Epithelial cell of esophagus (primary cell): ENCODE measurements at regions not wholly inside any gene's neighbourhood (a gene's known extent, or its start where the extent isn't known, plus 50 kb on each side); places are given as distances from the start of the nearest gene placed in this dataset.

ENCODE experiments used
- DNase-seq: peaks from one replicate; pipeline ENCODE4 v3.0.0; 2010; ENCODE audit warnings: low read depth
- H3K4me3 ChIP-seq: 2 replicates; pipeline ENCODE4 v1.5.1; 2011; ENCODE audit warnings: mild to moderate bottlenecking, low read length, control low read depth
- TF ChIP-seq, protein P1 (sequence below): IDR thresholded peaks from 2 replicates; pipeline ENCODE4 v1.5.1; 2011; ENCODE audit warnings: low read depth, mild to moderate bottlenecking, low read length, control low read depth, inconsistent platforms; ENCODE audit not compliant: insufficient read depth; ENCODE audit errors: missing control alignments

DNA sequence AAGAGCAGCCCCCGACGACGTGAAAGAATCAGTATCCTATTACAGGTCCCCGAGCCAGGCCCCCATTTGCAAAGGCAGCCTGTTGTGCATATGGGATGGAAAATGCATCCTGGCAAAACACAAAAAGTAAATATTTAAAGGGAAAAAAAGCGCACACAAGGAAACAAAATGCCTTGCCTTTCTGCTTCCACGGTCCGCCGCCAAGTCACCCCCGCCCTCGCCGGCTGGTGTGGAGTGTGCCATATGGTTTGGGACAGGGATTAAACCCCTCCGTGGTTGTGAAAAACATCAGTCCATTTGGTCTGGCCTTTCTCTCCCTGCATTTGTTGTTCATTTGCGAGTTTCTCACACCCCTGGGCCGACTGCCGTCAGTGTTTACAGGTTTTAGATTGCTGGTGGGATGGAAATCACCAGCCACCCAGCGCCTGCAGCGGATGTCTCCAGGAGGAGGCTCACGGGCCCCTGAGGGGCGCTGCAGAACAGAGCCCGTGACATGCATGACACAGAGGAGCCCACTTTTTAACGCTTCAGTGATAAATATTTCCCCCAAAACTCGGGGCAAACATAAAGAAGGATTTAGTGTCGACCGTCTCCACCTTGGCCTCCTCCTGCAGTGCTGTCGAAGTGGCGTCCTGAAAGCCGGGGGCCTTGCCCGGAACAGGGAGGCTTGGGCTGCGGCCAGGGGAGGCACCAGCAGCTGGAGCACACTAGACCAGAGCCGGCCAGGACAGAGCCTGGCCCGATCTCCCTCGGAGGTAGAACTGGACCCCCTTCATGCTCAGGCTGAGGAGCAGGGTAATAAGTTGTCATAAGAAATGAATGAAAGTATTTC is 161.5 kb downstream of the HSD17B3 start:
- no peak overlapping the region for H3K4me3 ChIP-seq
- no peak for DNase-seq
- TF ChIP-seq, protein P1, sequence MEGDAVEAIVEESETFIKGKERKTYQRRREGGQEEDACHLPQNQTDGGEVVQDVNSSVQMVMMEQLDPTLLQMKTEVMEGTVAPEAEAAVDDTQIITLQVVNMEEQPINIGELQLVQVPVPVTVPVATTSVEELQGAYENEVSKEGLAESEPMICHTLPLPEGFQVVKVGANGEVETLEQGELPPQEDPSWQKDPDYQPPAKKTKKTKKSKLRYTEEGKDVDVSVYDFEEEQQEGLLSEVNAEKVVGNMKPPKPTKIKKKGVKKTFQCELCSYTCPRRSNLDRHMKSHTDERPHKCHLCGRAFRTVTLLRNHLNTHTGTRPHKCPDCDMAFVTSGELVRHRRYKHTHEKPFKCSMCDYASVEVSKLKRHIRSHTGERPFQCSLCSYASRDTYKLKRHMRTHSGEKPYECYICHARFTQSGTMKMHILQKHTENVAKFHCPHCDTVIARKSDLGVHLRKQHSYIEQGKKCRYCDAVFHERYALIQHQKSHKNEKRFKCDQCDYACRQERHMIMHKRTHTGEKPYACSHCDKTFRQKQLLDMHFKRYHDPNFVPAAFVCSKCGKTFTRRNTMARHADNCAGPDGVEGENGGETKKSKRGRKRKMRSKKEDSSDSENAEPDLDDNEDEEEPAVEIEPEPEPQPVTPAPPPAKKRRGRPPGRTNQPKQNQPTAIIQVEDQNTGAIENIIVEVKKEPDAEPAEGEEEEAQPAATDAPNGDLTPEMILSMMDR = no peak

DNA sequence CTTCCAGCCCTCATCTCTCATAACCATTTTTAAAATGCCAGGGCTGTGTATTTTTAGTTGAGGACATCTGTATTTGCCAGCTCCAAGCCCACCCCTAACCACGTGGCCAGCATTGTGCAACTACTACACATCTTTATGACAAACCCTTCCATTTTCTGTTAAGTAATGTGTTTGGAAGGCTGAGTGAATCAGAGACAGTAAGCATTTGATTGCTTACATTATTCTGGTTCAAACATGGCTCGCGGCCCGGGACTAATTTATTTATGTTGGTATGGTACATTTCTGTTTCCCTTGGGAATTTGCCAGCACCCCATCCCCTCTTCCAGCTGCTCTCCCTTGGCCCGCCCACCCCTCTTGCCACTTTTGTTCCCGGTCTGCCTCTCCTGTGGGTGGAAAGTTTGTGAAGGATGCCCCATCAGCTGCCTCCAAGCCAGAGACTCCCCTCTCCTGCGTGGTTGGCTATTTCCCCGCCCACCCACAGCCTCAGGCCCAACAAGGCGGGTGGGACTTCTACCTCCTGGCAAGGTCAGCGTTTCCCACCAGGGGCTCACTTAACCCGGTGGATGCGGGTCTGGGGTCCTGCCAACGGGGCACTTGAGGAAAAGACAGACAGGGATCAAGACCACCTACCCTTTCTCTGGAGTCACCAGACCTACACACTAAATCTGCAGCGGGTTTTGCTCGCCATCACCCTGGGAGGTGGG is 162.2 kb downstream of the HSD17B3 start:
- H3K4me3 ChIP-seq = no peak overlapping the region
- TF ChIP-seq, protein P1 = no peak
- DNase-seq = peak; percentile 61

DNA sequence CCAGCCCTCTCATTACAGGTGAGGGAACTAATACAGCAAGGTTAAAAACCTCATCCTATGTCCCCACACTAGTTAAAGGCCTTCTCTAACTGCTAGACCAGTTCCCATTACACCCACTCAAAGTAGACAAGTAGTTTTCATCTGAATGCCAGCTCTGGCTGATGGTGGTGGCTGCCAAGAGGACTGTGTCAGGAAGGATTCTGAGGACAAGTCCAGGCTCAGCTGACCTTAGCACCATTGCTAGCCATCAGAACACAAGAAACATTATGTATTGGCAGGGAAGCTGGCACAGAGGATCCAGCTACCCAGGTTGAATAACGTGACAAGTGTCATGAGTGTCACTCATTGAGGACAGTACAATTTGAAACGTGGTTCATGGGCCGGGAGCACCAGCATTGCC is 163.4 kb downstream of the HSD17B3 start:
- H3K4me3 ChIP-seq = no peak overlapping the region
- no peak for DNase-seq
- TF ChIP-seq, protein P1 = no peak

DNA sequence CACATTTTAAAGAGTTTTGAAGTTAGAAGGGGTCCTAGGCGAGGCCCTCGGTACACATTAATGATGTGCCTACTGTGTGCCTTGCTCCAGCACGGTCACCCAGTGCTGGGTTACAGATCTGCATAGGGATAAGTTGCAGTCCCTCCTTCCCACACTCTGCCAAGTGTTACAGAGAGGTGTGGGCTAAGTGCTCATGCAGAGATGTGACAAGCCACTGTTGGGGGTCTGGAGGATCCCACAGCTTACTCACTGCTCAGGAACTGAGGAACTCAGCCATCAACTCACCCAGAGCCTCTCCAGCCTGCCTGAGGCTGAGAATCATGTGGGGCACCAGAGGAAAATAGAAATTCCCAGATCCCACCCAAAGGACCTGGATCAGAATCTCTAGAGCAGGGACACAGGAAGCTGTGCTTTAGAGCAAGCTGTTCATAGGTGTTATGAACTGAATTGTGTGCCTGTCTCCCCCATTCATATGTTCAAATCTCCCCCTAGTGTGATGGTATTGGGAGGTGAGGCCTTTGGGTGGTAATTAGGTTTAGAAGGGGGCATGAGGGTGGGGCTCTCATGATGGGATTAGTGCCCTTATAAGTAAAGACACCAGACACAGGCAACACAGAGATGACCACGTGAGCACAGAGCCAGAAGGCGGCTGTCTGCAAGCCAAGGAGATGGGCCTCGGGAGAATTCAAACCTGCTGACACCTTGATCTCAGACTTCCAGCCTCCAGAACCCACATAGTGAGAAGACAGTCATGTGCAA is 164.1 kb downstream of the HSD17B3 start:
- TF ChIP-seq, protein P1 = no peak
- no peak overlapping the region for H3K4me3 ChIP-seq
- no peak for DNase-seq

DNA sequence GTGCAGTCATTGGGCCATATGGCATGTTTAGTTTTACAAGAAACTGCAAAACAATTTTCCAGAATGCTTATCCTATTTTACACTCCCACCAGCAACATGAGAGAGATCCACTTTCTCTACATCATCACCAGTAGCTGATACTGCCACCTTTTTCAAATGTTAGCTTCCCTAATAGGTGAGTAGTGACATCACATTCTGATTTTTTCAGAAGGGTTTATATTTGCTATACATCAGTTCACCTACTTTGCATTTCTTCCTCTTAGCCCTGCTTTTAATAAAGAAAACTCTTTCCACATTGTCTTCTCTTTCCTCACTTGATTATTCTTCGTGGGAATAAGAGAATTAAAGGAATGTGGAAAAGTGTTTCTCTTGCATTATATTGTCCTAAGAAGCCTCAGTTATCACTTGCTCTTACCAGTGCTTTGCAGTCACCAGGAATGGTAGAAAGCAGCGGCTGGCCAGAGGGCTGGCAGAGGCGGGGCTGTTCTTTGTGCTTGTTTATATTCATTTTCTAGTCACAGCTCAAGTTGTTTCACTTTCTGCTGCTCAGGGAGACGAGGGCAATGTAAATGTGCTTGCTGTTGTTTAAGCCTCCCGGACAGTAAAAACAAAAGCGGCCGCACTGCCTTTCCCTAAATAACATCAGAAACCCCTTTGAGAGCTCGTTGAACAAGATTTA is 164.8 kb downstream of the HSD17B3 start:
- TF ChIP-seq, protein P1 = no peak
- no peak for DNase-seq
- H3K4me3 ChIP-seq = no peak overlapping the region

DNA sequence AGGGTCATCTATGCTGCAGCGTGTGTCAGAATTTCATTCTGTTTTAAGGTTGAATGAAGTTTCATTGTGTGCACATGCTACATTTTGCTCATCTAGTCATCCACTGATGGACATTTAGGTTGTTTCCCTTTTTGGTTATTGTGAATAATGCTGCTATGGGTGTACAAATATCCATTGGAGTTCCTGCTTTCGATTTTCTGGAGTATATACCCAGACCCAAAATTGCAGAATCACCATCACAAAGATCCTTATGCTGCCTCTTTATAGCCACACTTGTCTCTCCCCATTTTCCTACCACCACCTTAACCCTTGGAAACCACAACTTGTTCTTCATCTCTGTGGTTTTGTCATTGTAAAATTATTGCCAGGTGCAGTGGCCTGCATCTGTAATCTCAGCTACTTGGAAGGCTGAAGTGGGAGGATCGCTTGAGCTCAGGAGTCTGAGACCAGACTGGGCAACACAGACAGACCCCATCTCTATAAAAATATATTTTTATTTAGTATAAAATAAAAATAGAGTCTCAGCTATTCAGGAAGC is 166.2 kb downstream of the HSD17B3 start:
- no peak for DNase-seq
- TF ChIP-seq, protein P1 = no peak
- no peak overlapping the region for H3K4me3 ChIP-seq
